ENCODE measurements at regions not wholly inside any gene's neighbourhood (a gene's known extent, or its start where the extent isn't known, plus 50 kb on each side); places are given as distances from the start of the nearest gene placed in this dataset.

DNA sequence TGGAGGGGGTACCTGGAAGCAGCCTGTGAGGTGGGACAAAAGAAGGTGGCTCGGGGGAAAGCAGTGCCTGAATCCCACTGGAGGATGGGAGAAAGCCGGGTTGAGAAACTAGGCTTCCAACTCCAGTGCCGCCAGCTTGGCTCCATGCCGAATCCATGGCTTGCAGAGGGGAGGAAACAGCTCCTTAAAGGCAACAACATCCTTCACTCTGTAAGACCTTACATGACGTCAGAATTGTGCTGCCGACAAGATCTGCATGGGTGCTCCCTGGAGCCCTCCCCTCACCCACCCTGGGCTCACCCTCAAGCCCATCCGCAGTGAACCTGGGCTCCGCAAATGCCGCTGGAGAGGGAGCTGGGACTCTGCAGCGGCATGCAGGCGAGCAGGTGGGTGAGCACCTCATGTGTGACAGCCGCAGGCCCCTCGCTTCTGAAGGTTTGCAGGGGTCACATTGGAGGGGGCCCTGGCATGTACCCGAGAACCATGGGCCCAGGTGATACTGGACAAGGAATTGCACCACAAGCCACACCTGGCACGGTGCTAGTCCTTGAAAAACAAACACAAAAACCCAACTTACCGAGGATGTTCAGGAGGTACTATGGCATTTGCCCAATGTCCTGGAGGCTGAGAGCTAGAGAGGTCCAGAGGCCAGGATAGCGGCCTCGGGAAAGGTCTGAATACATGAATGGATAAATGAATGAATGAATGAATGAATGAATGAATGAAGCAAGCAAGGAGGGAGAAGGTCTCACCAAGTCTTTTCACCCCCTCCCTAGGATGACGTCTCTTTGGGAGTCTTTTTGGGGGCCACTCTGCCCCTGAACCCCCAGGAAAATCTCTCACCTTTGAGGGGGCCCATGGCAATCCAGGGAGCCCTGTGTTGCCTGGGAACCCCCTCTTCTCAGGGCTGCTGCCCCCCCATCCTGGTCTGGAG lies 238.6 kb upstream of the SHH start:
- Histone ChIP-seq H2BK5ac (ENCODE audit: low read depth, low read length, poor library complexity, severe bottlenecking) (no peak overlapping the region), H3K18ac (ENCODE audit: low read depth, low read length) (no peak overlapping the region), H3K4me1 (ENCODE audit: control insufficient read depth, insufficient read depth, low read length) (no peaks in the 10 kb centered on the region), H2AK5ac (ENCODE audit: low read depth, low read length) (no peak overlapping the region), H3K23ac (ENCODE audit: low read depth, low read length) (no peak overlapping the region), H3K79me1 (ENCODE audit: low read depth in 1 of 2, low read length in 2 of 2) (no peaks in the 10 kb centered on the region), H2AFZ (replicated peaks; ENCODE audit: low read length, poor library complexity) (peak overlapping the region; percentile 51), H3K9me1 (ENCODE audit: insufficient read depth, low read length) (no peaks in the 10 kb centered on the region), H3K9me3 (ENCODE audit: control insufficient read depth, insufficient read depth, low read length) (peaks cover 31% of the 10 kb centered on the region), H3K27me3 (ENCODE audit: control insufficient read depth, insufficient read depth, low read length) (no peaks in the 10 kb centered on the region), H4K20me1 (ENCODE audit: insufficient read depth, low read length) (no peaks in the 10 kb centered on the region), H4K91ac (ENCODE audit: insufficient read depth, low read depth, low read length) (no peak overlapping the region), H3K27ac (ENCODE audit: insufficient read depth, low read length) (no peak overlapping the region), H3K4me3 (ENCODE audit: insufficient read depth, low read depth, low read length) (no peak overlapping the region), H3K36me3 (ENCODE audit: control insufficient read depth, insufficient read depth, low read length) (no peaks in the 10 kb centered on the region), H2AK9ac (replicated peaks; ENCODE audit: low read depth, low read length, poor library complexity) (no peak overlapping the region), H3K4ac (ENCODE audit: low read depth, low read length) (no peak overlapping the region), H2BK120ac (ENCODE audit: low read depth, low read length) (no peak overlapping the region), H4K5ac (ENCODE audit: low read depth, low read length) (no peak overlapping the region), H3K9ac (ENCODE audit: low read depth, low read length) (no peak overlapping the region), H4K8ac (ENCODE audit: low read depth in 2 of 2, low read length in 2 of 2) (no peak overlapping the region), H2BK20ac (ENCODE audit: low read depth, low read length) (no peak overlapping the region), H2BK15ac (ENCODE audit: low read depth, low read length) (no peak overlapping the region), H3K56ac (ENCODE audit: extremely low read depth, insufficient read depth, low read length) (no peak overlapping the region), H3K4me2 (ENCODE audit: low read depth, low read length) (no peak overlapping the region), H3K14ac (replicated peaks; ENCODE audit: low read depth, low read length) (no peak overlapping the region)
- CTCF ChIA-PET: no interaction called here
- DNase-seq (no peak), ATAC-seq (ENCODE audit: low read depth) (no peak)
- in situ Hi-C loops (cut with MboI; ENCODE audit: low sequenced_read_pairs) (no loop called here), dilution Hi-C loops (cut with HindIII; ENCODE audit: low sequenced_read_pairs, unreplicated experiment) (no loop called here), intact Hi-C loops (cut with micrococcal nuclease) (no loop called here)
- TF ChIP-seq BHLHE40 (IDR thresholded peaks at IDR 0.05; ENCODE audit: low read depth, low read length) (no peak), MAZ (IDR thresholded peaks at IDR 0.05; ENCODE audit: borderline replicate concordance, low read depth, low read length) (no peak), FOS (IDR thresholded peaks at IDR 0.05; ENCODE audit: low read depth, low read length) (no peak), RFX5 (IDR thresholded peaks at IDR 0.05; ENCODE audit: low read depth, low read length) (no peak), ELK1 (IDR thresholded peaks at IDR 0.05; ENCODE audit: borderline replicate concordance, low read depth, low read length) (no peak), MXI1 (IDR thresholded peaks at IDR 0.05; ENCODE audit: borderline replicate concordance, low read depth, low read length) (no peak), SMC3 (IDR thresholded peaks at IDR 0.05; ENCODE audit: low read depth, low read length) (no peak), CEBPB (IDR thresholded peaks at IDR 0.05; ENCODE audit: low read depth, low read length) (no peak)
- TF ChIP-seq, protein P1, sequence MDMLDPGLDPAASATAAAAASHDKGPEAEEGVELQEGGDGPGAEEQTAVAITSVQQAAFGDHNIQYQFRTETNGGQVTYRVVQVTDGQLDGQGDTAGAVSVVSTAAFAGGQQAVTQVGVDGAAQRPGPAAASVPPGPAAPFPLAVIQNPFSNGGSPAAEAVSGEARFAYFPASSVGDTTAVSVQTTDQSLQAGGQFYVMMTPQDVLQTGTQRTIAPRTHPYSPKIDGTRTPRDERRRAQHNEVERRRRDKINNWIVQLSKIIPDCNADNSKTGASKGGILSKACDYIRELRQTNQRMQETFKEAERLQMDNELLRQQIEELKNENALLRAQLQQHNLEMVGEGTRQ (IDR thresholded peaks at IDR 0.05; ENCODE audit: low read depth, low read length): no peak
- 51% methylated on average over 4 of the region's 19 CpGs; no CpG with 5 or more reads in 1 of the 2 experiments for WGBS, 2 experiments (ENCODE audit: extremely low coverage in 2 of 2, insufficient read length in 1 of 2)
- no TSS peak for BruUV-seq (replicated peaks)
- POLR2A ChIA-PET (ENCODE audit: unreplicated experiment): no interaction called here
